ENCODE measurements at regions not wholly inside any gene's neighbourhood (a gene's known extent, or its start where the extent isn't known, plus 50 kb on each side); places are given as distances from the start of the nearest gene placed in this dataset.

DNA sequence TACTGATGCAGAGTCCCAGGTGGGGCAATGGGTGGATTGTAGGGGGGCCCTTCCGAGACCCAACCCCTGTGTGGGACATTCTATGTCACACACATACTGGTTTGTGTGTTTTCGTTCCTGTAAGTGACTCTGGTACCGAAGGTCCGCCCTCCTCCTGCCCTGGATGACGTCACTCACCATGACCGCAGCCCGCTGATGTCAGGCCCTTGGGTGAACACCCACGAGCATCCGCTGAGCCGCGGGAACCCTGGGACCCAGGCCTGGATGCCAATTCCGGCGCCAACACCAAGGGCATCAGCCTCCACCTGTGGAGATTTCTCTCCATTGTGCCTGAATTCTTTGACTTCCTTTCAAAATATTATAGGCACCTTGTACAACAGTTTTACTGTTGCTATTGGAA is 184.3 kb downstream of the MTRR start:
- ChIA-PET POLR2A (no interaction called here), CTCF (ENCODE audit: unreplicated experiment) (no interaction called here)
- Histone ChIP-seq H3K4me2 (ENCODE audit: low read length) (no peak overlapping the region), H3K27ac (ENCODE audit: low read depth, low read length, poor library complexity, severe bottlenecking) (no peak overlapping the region), H3K36me3 (ENCODE audit: insufficient read depth, low read length) (no peaks in the 10 kb centered on the region), H3K79me2 (ENCODE audit: insufficient read depth, low read depth, low read length) (no peaks in the 10 kb centered on the region), H3K9me3 (ENCODE audit: low read length) (no peaks in the 10 kb centered on the region), H3K4me1 (ENCODE audit: insufficient read depth, low read length, poor library complexity, severe bottlenecking) (no peaks in the 10 kb centered on the region), H2AFZ (ENCODE audit: low read length) (no peak overlapping the region), H3K4me3 (ENCODE audit: low read depth, low read length, poor library complexity, severe bottlenecking) (no peak overlapping the region), H4K20me1 (ENCODE audit: insufficient read depth, low read length) (no peaks in the 10 kb centered on the region), H3K9me2 (ENCODE audit: insufficient read depth, low read length) (no peaks in the 10 kb centered on the region)
- TF ChIP-seq, protein P1, sequence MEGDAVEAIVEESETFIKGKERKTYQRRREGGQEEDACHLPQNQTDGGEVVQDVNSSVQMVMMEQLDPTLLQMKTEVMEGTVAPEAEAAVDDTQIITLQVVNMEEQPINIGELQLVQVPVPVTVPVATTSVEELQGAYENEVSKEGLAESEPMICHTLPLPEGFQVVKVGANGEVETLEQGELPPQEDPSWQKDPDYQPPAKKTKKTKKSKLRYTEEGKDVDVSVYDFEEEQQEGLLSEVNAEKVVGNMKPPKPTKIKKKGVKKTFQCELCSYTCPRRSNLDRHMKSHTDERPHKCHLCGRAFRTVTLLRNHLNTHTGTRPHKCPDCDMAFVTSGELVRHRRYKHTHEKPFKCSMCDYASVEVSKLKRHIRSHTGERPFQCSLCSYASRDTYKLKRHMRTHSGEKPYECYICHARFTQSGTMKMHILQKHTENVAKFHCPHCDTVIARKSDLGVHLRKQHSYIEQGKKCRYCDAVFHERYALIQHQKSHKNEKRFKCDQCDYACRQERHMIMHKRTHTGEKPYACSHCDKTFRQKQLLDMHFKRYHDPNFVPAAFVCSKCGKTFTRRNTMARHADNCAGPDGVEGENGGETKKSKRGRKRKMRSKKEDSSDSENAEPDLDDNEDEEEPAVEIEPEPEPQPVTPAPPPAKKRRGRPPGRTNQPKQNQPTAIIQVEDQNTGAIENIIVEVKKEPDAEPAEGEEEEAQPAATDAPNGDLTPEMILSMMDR (conservative IDR thresholded peaks at IDR 0.05; ENCODE audit: low read length), result no peak
- no peak for DNase-seq (ENCODE audit: low spot score)
- intact Hi-C loops (cut with micrococcal nuclease; ENCODE audit: unreplicated experiment), result no loop called here
- no TSS peak for BruUV-seq (replicated peaks)

- ChIA-PET POLR2A (interaction anchor here (0.6 kb wide), 1 partner anchor 1293 kb away, joined by 3 read pairs; no protein-coding TSS in a partner anchor), CTCF (ENCODE audit: unreplicated experiment) (no interaction called here)
Observed at GRCh38 chr5:8057769-8058168, 188.8 kb downstream of the MTRR start.

GRCh38 chr5:8058616-8059190 is 189.8 kb downstream of the MTRR start:
- no peak overlapping the region for H3K4me2 ChIP-seq (ENCODE audit: low read length)
- H4K20me1 ChIP-seq (ENCODE audit: insufficient read depth, low read length), result no peaks in the 10 kb centered on the region
- no peak overlapping the region for H2AFZ ChIP-seq (ENCODE audit: low read length)
- no peak for DNase-seq (ENCODE audit: low spot score)
- no peaks in the 10 kb centered on the region for H3K9me2 ChIP-seq (ENCODE audit: insufficient read depth, low read length)
- no peaks in the 10 kb centered on the region for H3K9me3 ChIP-seq (ENCODE audit: low read length)
- H3K4me3 ChIP-seq (ENCODE audit: low read depth, low read length, poor library complexity, severe bottlenecking), result no peak overlapping the region
- no peaks in the 10 kb centered on the region for H3K79me2 ChIP-seq (ENCODE audit: insufficient read depth, low read depth, low read length)
- H3K36me3 ChIP-seq (ENCODE audit: insufficient read depth, low read length), result no peaks in the 10 kb centered on the region
- H3K4me1 ChIP-seq (ENCODE audit: insufficient read depth, low read length, poor library complexity, severe bottlenecking), result no peaks in the 10 kb centered on the region
- H3K27ac ChIP-seq (ENCODE audit: low read depth, low read length, poor library complexity, severe bottlenecking), result no peak overlapping the region
- TF ChIP-seq, protein P1 (conservative IDR thresholded peaks at IDR 0.05; ENCODE audit: low read length), result no peak
- no peak for TF ChIP-seq EZH2phosphoT487 (IDR thresholded peaks at IDR 0.05; ENCODE audit: borderline replicate concordance, low read depth, low read length)
- intact Hi-C loops (cut with micrococcal nuclease; ENCODE audit: unreplicated experiment), result no loop called here
- ChIA-PET CTCF (ENCODE audit: unreplicated experiment) (no interaction called here), POLR2A (no interaction called here)
- BruUV-seq (replicated peaks), result no TSS peak

More at GRCh38 chr5:8057769-8058168, 188.8 kb downstream of the MTRR start:
- DNase-seq (ENCODE audit: low spot score), result no peak
- Histone ChIP-seq H3K9me2 (ENCODE audit: insufficient read depth, low read length) (no peaks in the 10 kb centered on the region), H2AFZ (ENCODE audit: low read length) (no peak overlapping the region), H3K9me3 (ENCODE audit: low read length) (no peaks in the 10 kb centered on the region), H4K20me1 (ENCODE audit: insufficient read depth, low read length) (no peaks in the 10 kb centered on the region), H3K4me2 (ENCODE audit: low read length) (no peak overlapping the region), H3K4me3 (ENCODE audit: low read depth, low read length, poor library complexity, severe bottlenecking) (no peak overlapping the region), H3K4me1 (ENCODE audit: insufficient read depth, low read length, poor library complexity, severe bottlenecking) (no peaks in the 10 kb centered on the region), H3K79me2 (ENCODE audit: insufficient read depth, low read depth, low read length) (no peaks in the 10 kb centered on the region), H3K36me3 (ENCODE audit: insufficient read depth, low read length) (no peaks in the 10 kb centered on the region), H3K27ac (ENCODE audit: low read depth, low read length, poor library complexity, severe bottlenecking) (no peak overlapping the region)
- intact Hi-C loops (cut with micrococcal nuclease; ENCODE audit: unreplicated experiment), result no loop called here
- BruUV-seq (replicated peaks), result no TSS peak
- no peak for TF ChIP-seq EZH2phosphoT487 (IDR thresholded peaks at IDR 0.05; ENCODE audit: borderline replicate concordance, low read depth, low read length)
- TF ChIP-seq, protein P1 (conservative IDR thresholded peaks at IDR 0.05; ENCODE audit: low read length), result no peak
